GM23338 (cell line): ENCODE measurements at regions not wholly inside any gene's neighbourhood (a gene's known extent, or its start where the extent isn't known, plus 50 kb on each side); places are given as distances from the start of the nearest gene placed in this dataset.

Source experiments
- ATAC-seq: fragments of 200-7000 bp; cut with Tn5 transposase; 3 replicates; pipeline ENCODE4 v1.9.1; 2020
- DNase-seq: peaks from one replicate; pipeline ENCODE4 v3.0.0-alpha.2; 2015; ENCODE audit warnings: low spot score
- H2AFZ ChIP-seq: fragments of 200-600 bp; sonication (generic); 2 replicates; pipeline ENCODE4 v1.8.0; 2016; ENCODE audit warnings: antibody characterized with exemption, mild to moderate bottlenecking, moderate library complexity
- H3F3A ChIP-seq: fragments of 200-600 bp; sonication (generic); replicated peaks from 2 replicates; pipeline ENCODE4 v1.8.0; 2017; ENCODE audit warnings: antibody characterized with exemption, mixed run types, low read depth
- H3K27ac ChIP-seq: fragments of 200-600 bp; sonication (generic); 2 replicates; pipeline ENCODE4 v1.6.1; 2016; ENCODE audit warnings: low read depth
- H3K27me3 ChIP-seq: fragments of 200-600 bp; sonication (generic); 2 replicates; pipeline ENCODE4 v1.8.0; 2016; ENCODE audit warnings: mild to moderate bottlenecking, mixed run types, moderate library complexity; ENCODE audit not compliant: insufficient read depth
- H3K36me3 ChIP-seq: fragments of 200-600 bp; sonication (generic); 2 replicates; pipeline ENCODE4 v1.8.0; 2016; ENCODE audit warnings: mild to moderate bottlenecking; ENCODE audit not compliant: insufficient read depth
- H3K4me1 ChIP-seq: fragments of 200-600 bp; sonication (generic); 2 replicates; pipeline ENCODE4 v1.8.0; 2016; ENCODE audit warnings: mild to moderate bottlenecking, moderate library complexity; ENCODE audit not compliant: insufficient read depth
- H3K4me2 ChIP-seq: fragments of 200-600 bp; sonication (generic); 2 replicates; pipeline ENCODE4 v1.7.1; 2017; ENCODE audit warnings: mixed run types
- H3K4me3 ChIP-seq: fragments of 200-600 bp; sonication (generic); 2 replicates; pipeline ENCODE4 v1.6.1; 2016; ENCODE audit warnings: mixed run types
- H3K79me2 ChIP-seq: fragments of 200-600 bp; sonication (generic); replicated peaks from 2 replicates; pipeline ENCODE4 v1.8.0; 2017; ENCODE audit warnings: mild to moderate bottlenecking; ENCODE audit not compliant: insufficient read depth
- H3K9me2 ChIP-seq: fragments of 200-600 bp; sonication (generic); 2 replicates; pipeline ENCODE4 v1.8.0; 2017; ENCODE audit not compliant: insufficient read depth
- H4K20me1 ChIP-seq: fragments of 200-600 bp; sonication (generic); replicated peaks from 2 replicates; pipeline ENCODE4 v1.8.0; 2017; ENCODE audit warnings: mild to moderate bottlenecking; ENCODE audit not compliant: insufficient read depth
- H3K27ac Mint-ChIP-seq: 2 replicates; pipeline ENCODE4 v1.8.0; 2020; ENCODE audit warnings: inconsistent platforms, mild to moderate bottlenecking, moderate library complexity, mixed read lengths
- H3K27me3 Mint-ChIP-seq: 3 replicates; pipeline ENCODE4 v1.8.0; 2022; ENCODE audit warnings: low read depth, mild to moderate bottlenecking, moderate library complexity, mixed read lengths, inconsistent platforms; ENCODE audit not compliant: insufficient read depth, poor library complexity
- H3K36me3 Mint-ChIP-seq: 3 replicates; pipeline ENCODE4 v1.8.0; 2021; ENCODE audit warnings: low read depth, mild to moderate bottlenecking, inconsistent platforms, moderate library complexity, mixed read lengths
- H3K4me1 Mint-ChIP-seq: 3 replicates; pipeline ENCODE4 v1.8.0; 2020; ENCODE audit warnings: mild to moderate bottlenecking, inconsistent platforms, mixed read lengths
- H3K4me3 Mint-ChIP-seq: 3 replicates; pipeline ENCODE4 v1.8.0; 2021; ENCODE audit warnings: moderate library complexity, mild to moderate bottlenecking, inconsistent platforms, mixed read lengths
- H3K9me3 Mint-ChIP-seq: 3 replicates; pipeline ENCODE4 v1.8.0; 2020; ENCODE audit warnings: moderate library complexity, mild to moderate bottlenecking, inconsistent platforms, mixed read lengths
- EZH2 ChIP-seq: fragments of 200-600 bp; sonication (generic); IDR thresholded peaks from one replicate; pipeline ENCODE4 v1.8.0; 2017; ENCODE audit warnings: antibody characterized with exemption, mild to moderate bottlenecking, low read depth; ENCODE audit not compliant: unreplicated experiment
- EZH2phosphoT487 ChIP-seq: fragments of 200-600 bp; sonication (generic); IDR thresholded peaks from one replicate; pipeline ENCODE4 v1.8.1; 2018; ENCODE audit warnings: antibody characterized with exemption; ENCODE audit not compliant: unreplicated experiment
- JUNB ChIP-seq: IDR thresholded peaks from one replicate; pipeline ENCODE4 v1.6.1; 2016; ENCODE audit warnings: antibody characterized with exemption; ENCODE audit not compliant: unreplicated experiment
- POLR2AphosphoS5 ChIP-seq: IDR thresholded peaks from 2 replicates; pipeline ENCODE4 v1.6.1; 2016; ENCODE audit warnings: antibody characterized with exemption, low read depth
- STAT1 ChIP-seq: IDR thresholded peaks from one replicate; pipeline ENCODE4 v1.6.1; 2016; ENCODE audit warnings: antibody characterized with exemption; ENCODE audit not compliant: unreplicated experiment
- ZNF114 ChIP-seq: fragments of 250-450 bp; sonication (Bioruptor Pico); IDR thresholded peaks from 2 replicates; pipeline ENCODE4 v1.5.0; 2020; ENCODE audit warnings: mild to moderate bottlenecking, moderate library complexity
- TF ChIP-seq, protein P1 (sequence below): IDR thresholded peaks from 2 replicates; pipeline ENCODE4 v1.6.1; 2016; ENCODE audit warnings: antibody characterized with exemption
- TF ChIP-seq, protein P2 (sequence below): fragments of 250-450 bp; sonication (Bioruptor Pico); IDR thresholded peaks from 2 replicates; pipeline ENCODE4 v1.5.0; 2020; ENCODE audit warnings: mild to moderate bottlenecking, moderate library complexity
- TF ChIP-seq, protein P3 (sequence below), 2 experiments: fragments of 200-600 bp in 1 of 2; sonication (generic) in 1 of 2; conservative IDR thresholded peaks; 2 replicates each; pipeline versions ENCODE4 v1.5.1 to v1.6.1; 2016 to 2017; ENCODE audit warnings: antibody characterized with exemption in 2 of 2, low read depth in 2 of 2, mild to moderate bottlenecking in 2 of 2, moderate library complexity in 1 of 2
- TF ChIP-seq, protein P4 (sequence below): IDR thresholded peaks from one replicate; pipeline ENCODE4 v1.6.1; 2018; ENCODE audit warnings: antibody characterized with exemption; ENCODE audit not compliant: unreplicated experiment

DNA sequence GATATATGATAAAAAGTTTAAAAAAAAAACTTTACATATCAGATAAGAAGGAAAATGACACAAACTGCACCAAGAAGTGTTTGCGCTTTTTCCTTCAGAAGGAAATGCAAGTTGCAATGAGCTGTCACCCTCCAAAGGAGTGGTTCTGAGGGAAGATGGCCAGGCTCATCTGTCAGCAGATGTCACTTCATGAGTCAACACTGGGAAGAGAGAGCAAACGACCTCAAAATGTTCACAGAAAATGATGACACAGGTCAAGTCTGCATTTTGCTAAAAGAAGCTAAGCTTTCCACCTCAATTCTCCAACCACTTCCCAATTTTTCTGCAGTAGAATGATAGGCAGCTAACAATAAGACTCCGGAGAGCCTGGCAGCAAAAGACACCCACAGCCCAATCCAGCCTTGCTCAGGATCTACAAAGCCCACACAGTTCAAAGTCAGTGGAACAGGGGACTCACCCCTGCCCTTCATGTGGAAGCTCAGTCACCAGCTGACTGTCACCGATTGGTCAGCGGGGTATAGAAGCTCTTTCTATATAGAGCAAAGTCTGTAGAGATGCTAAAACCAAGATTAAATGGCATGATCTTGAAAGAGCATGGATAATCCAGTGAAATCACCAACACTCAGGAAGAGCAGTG, 155.1 kb upstream of the NEBL start:
- Histone ChIP-seq H3K4me2 (no peak overlapping the region), H3K36me3 (no peaks in the 10 kb centered on the region), H3K27me3 (no peaks in the 10 kb centered on the region), H3K79me2 (no peaks in the 10 kb centered on the region), H3K4me1 (no peaks in the 10 kb centered on the region), H3K9me2 (no peaks in the 10 kb centered on the region; the same call in 1 of the 2 replicates), H2AFZ (no peak overlapping the region), H3F3A (no peaks in the 10 kb centered on the region), H4K20me1 (no peaks in the 10 kb centered on the region), H3K27ac (no peak overlapping the region), H3K4me3 (no peak overlapping the region)
- TF ChIP-seq, protein P1, sequence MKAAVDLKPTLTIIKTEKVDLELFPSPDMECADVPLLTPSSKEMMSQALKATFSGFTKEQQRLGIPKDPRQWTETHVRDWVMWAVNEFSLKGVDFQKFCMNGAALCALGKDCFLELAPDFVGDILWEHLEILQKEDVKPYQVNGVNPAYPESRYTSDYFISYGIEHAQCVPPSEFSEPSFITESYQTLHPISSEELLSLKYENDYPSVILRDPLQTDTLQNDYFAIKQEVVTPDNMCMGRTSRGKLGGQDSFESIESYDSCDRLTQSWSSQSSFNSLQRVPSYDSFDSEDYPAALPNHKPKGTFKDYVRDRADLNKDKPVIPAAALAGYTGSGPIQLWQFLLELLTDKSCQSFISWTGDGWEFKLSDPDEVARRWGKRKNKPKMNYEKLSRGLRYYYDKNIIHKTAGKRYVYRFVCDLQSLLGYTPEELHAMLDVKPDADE, result no peak
- TF ChIP-seq JUNB, result no peak
- TF ChIP-seq, protein P2, sequence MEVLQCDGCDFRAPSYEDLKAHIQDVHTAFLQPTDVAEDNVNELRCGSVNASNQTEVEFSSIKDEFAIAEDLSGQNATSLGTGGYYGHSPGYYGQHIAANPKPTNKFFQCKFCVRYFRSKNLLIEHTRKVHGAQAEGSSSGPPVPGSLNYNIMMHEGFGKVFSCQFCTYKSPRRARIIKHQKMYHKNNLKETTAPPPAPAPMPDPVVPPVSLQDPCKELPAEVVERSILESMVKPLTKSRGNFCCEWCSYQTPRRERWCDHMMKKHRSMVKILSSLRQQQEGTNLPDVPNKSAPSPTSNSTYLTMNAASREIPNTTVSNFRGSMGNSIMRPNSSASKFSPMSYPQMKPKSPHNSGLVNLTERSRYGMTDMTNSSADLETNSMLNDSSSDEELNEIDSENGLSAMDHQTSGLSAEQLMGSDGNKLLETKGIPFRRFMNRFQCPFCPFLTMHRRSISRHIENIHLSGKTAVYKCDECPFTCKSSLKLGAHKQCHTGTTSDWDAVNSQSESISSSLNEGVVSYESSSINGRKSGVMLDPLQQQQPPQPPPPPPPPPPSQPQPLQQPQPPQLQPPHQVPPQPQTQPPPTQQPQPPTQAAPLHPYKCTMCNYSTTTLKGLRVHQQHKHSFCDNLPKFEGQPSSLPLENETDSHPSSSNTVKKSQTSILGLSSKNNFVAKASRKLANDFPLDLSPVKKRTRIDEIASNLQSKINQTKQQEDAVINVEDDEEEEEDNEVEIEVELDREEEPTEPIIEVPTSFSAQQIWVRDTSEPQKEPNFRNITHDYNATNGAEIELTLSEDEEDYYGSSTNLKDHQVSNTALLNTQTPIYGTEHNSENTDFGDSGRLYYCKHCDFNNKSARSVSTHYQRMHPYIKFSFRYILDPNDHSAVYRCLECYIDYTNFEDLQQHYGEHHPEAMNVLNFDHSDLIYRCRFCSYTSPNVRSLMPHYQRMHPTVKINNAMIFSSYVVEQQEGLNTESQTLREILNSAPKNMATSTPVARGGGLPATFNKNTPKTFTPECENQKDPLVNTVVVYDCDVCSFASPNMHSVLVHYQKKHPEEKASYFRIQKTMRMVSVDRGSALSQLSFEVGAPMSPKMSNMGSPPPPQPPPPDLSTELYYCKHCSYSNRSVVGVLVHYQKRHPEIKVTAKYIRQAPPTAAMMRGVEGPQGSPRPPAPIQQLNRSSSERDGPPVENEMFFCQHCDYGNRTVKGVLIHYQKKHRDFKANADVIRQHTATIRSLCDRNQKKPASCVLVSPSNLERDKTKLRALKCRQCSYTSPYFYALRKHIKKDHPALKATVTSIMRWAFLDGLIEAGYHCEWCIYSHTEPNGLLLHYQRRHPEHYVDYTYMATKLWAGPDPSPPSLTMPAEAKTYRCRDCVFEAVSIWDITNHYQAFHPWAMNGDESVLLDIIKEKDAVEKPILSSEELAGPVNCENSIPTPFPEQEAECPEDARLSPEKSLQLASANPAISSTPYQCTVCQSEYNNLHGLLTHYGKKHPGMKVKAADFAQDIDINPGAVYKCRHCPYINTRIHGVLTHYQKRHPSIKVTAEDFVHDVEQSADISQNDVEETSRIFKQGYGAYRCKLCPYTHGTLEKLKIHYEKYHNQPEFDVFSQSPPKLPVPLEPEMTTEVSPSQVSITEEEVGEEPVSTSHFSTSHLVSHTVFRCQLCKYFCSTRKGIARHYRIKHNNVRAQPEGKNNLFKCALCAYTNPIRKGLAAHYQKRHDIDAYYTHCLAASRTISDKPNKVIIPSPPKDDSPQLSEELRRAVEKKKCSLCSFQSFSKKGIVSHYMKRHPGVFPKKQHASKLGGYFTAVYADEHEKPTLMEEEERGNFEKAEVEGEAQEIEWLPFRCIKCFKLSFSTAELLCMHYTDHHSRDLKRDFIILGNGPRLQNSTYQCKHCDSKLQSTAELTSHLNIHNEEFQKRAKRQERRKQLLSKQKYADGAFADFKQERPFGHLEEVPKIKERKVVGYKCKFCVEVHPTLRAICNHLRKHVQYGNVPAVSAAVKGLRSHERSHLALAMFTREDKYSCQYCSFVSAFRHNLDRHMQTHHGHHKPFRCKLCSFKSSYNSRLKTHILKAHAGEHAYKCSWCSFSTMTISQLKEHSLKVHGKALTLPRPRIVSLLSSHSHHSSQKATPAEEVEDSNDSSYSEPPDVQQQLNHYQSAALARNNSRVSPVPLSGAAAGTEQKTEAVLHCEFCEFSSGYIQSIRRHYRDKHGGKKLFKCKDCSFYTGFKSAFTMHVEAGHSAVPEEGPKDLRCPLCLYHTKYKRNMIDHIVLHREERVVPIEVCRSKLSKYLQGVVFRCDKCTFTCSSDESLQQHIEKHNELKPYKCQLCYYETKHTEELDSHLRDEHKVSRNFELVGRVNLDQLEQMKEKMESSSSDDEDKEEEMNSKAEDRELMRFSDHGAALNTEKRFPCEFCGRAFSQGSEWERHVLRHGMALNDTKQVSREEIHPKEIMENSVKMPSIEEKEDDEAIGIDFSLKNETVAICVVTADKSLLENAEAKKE, result no peak
- TF ChIP-seq, protein P3, sequence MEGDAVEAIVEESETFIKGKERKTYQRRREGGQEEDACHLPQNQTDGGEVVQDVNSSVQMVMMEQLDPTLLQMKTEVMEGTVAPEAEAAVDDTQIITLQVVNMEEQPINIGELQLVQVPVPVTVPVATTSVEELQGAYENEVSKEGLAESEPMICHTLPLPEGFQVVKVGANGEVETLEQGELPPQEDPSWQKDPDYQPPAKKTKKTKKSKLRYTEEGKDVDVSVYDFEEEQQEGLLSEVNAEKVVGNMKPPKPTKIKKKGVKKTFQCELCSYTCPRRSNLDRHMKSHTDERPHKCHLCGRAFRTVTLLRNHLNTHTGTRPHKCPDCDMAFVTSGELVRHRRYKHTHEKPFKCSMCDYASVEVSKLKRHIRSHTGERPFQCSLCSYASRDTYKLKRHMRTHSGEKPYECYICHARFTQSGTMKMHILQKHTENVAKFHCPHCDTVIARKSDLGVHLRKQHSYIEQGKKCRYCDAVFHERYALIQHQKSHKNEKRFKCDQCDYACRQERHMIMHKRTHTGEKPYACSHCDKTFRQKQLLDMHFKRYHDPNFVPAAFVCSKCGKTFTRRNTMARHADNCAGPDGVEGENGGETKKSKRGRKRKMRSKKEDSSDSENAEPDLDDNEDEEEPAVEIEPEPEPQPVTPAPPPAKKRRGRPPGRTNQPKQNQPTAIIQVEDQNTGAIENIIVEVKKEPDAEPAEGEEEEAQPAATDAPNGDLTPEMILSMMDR (conservative IDR thresholded peaks at IDR 0.05; ENCODE audit: low read depth in 2 of 2), result no peak
- TF ChIP-seq ZNF114 (CRISPR knock-in tag), result no peak
- TF ChIP-seq POLR2AphosphoS5, result no peak
- no peak for TF ChIP-seq STAT1
- no peak for TF ChIP-seq EZH2phosphoT487
- TF ChIP-seq, protein P4, sequence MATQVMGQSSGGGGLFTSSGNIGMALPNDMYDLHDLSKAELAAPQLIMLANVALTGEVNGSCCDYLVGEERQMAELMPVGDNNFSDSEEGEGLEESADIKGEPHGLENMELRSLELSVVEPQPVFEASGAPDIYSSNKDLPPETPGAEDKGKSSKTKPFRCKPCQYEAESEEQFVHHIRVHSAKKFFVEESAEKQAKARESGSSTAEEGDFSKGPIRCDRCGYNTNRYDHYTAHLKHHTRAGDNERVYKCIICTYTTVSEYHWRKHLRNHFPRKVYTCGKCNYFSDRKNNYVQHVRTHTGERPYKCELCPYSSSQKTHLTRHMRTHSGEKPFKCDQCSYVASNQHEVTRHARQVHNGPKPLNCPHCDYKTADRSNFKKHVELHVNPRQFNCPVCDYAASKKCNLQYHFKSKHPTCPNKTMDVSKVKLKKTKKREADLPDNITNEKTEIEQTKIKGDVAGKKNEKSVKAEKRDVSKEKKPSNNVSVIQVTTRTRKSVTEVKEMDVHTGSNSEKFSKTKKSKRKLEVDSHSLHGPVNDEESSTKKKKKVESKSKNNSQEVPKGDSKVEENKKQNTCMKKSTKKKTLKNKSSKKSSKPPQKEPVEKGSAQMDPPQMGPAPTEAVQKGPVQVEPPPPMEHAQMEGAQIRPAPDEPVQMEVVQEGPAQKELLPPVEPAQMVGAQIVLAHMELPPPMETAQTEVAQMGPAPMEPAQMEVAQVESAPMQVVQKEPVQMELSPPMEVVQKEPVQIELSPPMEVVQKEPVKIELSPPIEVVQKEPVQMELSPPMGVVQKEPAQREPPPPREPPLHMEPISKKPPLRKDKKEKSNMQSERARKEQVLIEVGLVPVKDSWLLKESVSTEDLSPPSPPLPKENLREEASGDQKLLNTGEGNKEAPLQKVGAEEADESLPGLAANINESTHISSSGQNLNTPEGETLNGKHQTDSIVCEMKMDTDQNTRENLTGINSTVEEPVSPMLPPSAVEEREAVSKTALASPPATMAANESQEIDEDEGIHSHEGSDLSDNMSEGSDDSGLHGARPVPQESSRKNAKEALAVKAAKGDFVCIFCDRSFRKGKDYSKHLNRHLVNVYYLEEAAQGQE, result no peak
- TF ChIP-seq EZH2, result no peak
- H3K27ac Mint-ChIP-seq, result no peak overlapping the region
- DNase-seq (no peak), ATAC-seq (no peak)
- H3K27me3 Mint-ChIP-seq, result no peaks in the 10 kb centered on the region
- H3K4me3 Mint-ChIP-seq, result no peak overlapping the region
- H3K9me3 Mint-ChIP-seq, result no peaks in the 10 kb centered on the region; the same call in 2 of the 3 replicates
- H3K4me1 Mint-ChIP-seq, result no peaks in the 10 kb centered on the region
- H3K36me3 Mint-ChIP-seq, result no peaks in the 10 kb centered on the region
